ENCODE measurements at regions not wholly inside any gene's neighbourhood (a gene's known extent, or its start where the extent isn't known, plus 50 kb on each side); places are given as distances from the start of the nearest gene placed in this dataset.

GRCh38 chr6:165082636-165083035 lies 226.8 kb downstream of the C6orf118 start:
- TF ChIP-seq CTCF (IDR thresholded peaks at IDR 0.05) (no peak), POLR2A (IDR thresholded peaks at IDR 0.05) (no peak)
